ENCODE measurements at regions not wholly inside any gene's neighbourhood (a gene's known extent, or its start where the extent isn't known, plus 50 kb on each side); places are given as distances from the start of the nearest gene placed in this dataset.

DNA sequence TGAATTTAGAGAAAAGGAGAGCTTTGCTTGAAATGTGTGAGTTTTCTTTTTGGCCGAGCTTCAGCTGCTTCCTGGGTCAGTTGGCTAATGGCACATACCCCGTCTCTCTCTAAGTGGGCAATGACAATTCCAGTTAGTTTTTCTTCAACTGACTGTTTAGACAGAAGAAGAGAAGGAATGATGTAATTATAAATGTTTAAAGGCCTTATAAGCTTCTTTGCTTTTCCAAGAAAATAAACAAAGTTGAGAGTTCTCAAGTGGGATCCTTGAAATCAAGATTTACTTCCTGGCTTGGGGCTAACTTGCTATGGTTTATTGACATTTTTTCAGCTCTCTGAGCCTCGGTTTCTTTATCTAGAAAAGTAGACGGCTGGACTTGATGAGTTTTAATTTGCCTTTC lies 794.9 kb upstream of the ACVR2A start:
- intact Hi-C loops (cut with DNase I): no loop called here
- Histone ChIP-seq H3K27me3 (no peaks in the 10 kb centered on the region), H3K36me3 (no peaks in the 10 kb centered on the region), H3K4me3 (no peak overlapping the region), H3K9me3 (no peaks in the 10 kb centered on the region), H3K27ac (no peak overlapping the region), H3K4me1 (ENCODE audit: insufficient read depth) (no peaks in the 10 kb centered on the region)
- no peak for TF ChIP-seq POLR2A (IDR thresholded peaks at IDR 0.05)
- TF ChIP-seq, protein P1, sequence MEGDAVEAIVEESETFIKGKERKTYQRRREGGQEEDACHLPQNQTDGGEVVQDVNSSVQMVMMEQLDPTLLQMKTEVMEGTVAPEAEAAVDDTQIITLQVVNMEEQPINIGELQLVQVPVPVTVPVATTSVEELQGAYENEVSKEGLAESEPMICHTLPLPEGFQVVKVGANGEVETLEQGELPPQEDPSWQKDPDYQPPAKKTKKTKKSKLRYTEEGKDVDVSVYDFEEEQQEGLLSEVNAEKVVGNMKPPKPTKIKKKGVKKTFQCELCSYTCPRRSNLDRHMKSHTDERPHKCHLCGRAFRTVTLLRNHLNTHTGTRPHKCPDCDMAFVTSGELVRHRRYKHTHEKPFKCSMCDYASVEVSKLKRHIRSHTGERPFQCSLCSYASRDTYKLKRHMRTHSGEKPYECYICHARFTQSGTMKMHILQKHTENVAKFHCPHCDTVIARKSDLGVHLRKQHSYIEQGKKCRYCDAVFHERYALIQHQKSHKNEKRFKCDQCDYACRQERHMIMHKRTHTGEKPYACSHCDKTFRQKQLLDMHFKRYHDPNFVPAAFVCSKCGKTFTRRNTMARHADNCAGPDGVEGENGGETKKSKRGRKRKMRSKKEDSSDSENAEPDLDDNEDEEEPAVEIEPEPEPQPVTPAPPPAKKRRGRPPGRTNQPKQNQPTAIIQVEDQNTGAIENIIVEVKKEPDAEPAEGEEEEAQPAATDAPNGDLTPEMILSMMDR (IDR thresholded peaks at IDR 0.05): no peak
- no peak for TF ChIP-seq EP300 (IDR thresholded peaks at IDR 0.05)
- DNase-seq: no peak
- 9 to 23% (median 17%) methylated on average over 4 of the region's 4 CpGs for WGBS, 3 donors

DNA sequence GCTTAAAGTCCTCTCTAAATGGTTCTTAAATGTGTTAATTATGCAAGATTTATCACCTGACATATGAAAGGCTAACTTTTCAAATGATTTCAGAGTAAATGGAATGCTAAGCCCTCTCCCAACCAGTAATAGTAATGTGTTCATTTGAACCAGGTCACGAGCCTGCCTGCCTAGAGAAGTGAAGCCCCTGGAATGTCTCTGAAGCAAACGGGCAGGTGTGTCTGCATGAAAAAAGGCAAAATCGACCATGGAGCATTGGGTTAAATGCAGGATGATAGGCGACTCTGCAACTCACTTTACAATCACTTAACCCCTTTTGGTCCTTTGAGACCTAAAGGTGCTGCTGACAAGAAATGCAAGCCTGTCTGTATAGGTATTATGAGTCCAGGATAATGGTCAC lies 798.4 kb upstream of the ACVR2A start:
- TF ChIP-seq EP300 (IDR thresholded peaks at IDR 0.05) (no peak), POLR2A (IDR thresholded peaks at IDR 0.05) (no peak)
- TF ChIP-seq, protein P1 (IDR thresholded peaks at IDR 0.05): no peak
- Histone ChIP-seq H3K27ac (no peak overlapping the region), H3K4me3 (no peak overlapping the region), H3K27me3 (no peaks in the 10 kb centered on the region), H3K36me3 (no peaks in the 10 kb centered on the region), H3K4me1 (ENCODE audit: insufficient read depth) (no peaks in the 10 kb centered on the region), H3K9me3 (no peaks in the 10 kb centered on the region)
- intact Hi-C loops (cut with DNase I): no loop called here
- whole genome bisulfite sequencing, 3 donors: 73 to 86% (median 79%) methylated on average over 4 of the region's 4 CpGs
- DNase-seq: no peak

DNA sequence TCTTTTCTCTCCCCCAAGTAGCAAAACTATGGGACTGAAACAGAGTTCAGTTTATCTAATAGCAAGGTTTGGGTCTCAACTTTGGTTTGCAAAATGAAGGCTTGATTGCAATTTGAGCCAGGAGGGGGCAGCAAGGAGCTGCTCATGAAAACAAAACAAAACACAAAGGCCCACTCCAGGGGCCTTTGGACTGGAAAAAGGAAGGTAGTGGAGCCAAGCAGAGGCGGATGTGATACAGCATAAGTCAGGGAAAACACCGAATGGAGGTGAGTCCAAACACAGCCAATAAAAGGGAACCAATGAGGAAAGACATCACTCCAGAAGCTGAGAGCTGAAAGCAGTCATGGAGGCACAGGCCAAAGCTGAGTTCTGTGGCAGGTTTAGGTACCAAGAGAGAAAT lies 799.7 kb upstream of the ACVR2A start:
- H3K27ac ChIP-seq: no peak overlapping the region
- TF ChIP-seq EP300 (IDR thresholded peaks at IDR 0.05): no peak
- TF ChIP-seq, protein P1 (IDR thresholded peaks at IDR 0.05): no peak
- no peak for TF ChIP-seq POLR2A (IDR thresholded peaks at IDR 0.05)
- no peak for DNase-seq
- H3K9me3 ChIP-seq: no peaks in the 10 kb centered on the region
- no peaks in the 10 kb centered on the region for H3K36me3 ChIP-seq
- no peaks in the 10 kb centered on the region for H3K4me1 ChIP-seq (ENCODE audit: insufficient read depth)
- no peaks in the 10 kb centered on the region for H3K27me3 ChIP-seq
- 60 to 79% (median 78%) methylated on average over 2 of the region's 2 CpGs for WGBS, 3 donors
- H3K4me3 ChIP-seq: no peak overlapping the region
- intact Hi-C loops (cut with DNase I): no loop called here

DNA sequence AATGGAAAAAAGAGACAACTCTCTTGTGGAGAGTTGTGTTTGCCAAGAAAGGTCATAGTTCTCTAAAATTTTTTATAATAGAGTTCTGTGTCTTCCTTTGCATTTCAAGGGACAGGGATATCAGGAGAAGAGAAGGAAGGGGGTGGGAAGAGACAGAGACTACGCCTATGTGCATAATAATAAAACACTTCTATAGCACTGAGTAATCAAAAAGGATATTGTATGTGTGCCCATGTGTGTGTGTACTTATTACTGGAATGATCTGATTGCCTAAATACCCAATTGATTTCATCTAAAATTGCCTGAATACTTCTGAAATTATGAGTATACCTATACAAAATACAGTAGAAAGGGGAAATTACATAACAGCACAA lies 803.7 kb upstream of the ACVR2A start:
- intact Hi-C loops (cut with DNase I): no loop called here

More for the DNA sequence above, 803.7 kb upstream of the ACVR2A start:
- no peaks in the 10 kb centered on the region for H3K4me1 ChIP-seq (ENCODE audit: insufficient read depth)
- no peaks in the 10 kb centered on the region for H3K27me3 ChIP-seq
- WGBS, 3 donors: 73 to 89% (median 85%) methylated on average over 1 of the region's 1 CpG
- no peak overlapping the region for H3K27ac ChIP-seq
- no peaks in the 10 kb centered on the region for H3K9me3 ChIP-seq
- TF ChIP-seq, protein P1 (IDR thresholded peaks at IDR 0.05): no peak
- no peak for TF ChIP-seq EP300 (IDR thresholded peaks at IDR 0.05)
- no peak for TF ChIP-seq POLR2A (IDR thresholded peaks at IDR 0.05)
- H3K36me3 ChIP-seq: no peaks in the 10 kb centered on the region
- no peak overlapping the region for H3K4me3 ChIP-seq
- DNase-seq: no peak
